ENCODE measurements at regions not wholly inside any gene's neighbourhood (a gene's known extent, or its start where the extent isn't known, plus 50 kb on each side); places are given as distances from the start of the nearest gene placed in this dataset.

- no peaks in the 10 kb centered on the region for H4K20me1 ChIP-seq (replicated peaks; ENCODE audit: control insufficient read depth, extremely low read depth, insufficient read depth, low read length)
- TF ChIP-seq MYC (IDR thresholded peaks at IDR 0.05; ENCODE audit: low read depth, low read length) = no peak
- TF ChIP-seq GATA2 (IDR thresholded peaks at IDR 0.05; ENCODE audit: insufficient read depth, insufficient read length, low read depth, low read length) = no peak
- no peak for TF ChIP-seq POLR2AphosphoS5 (IDR thresholded peaks at IDR 0.05; ENCODE audit: insufficient read depth, low read depth, low read length)
- no peak for TF ChIP-seq FOS (IDR thresholded peaks at IDR 0.05; ENCODE audit: borderline replicate concordance, insufficient read depth, low read length)
- TF ChIP-seq CTCF (IDR thresholded peaks at IDR 0.05; ENCODE audit: extremely low read depth in 1 of 2, insufficient read depth in 1 of 2, low read depth in 1 of 2, low read length in 2 of 2) = no peak
- no peak for TF ChIP-seq MAX (IDR thresholded peaks at IDR 0.05; ENCODE audit: insufficient read depth, insufficient read length)
- TF ChIP-seq POLR2A (IDR thresholded peaks at IDR 0.05; ENCODE audit: low read depth, low read length) = no peak
- no peak for TF ChIP-seq EZH2 (IDR thresholded peaks at IDR 0.05; ENCODE audit: borderline replicate concordance, low read depth, low read length, severe bottlenecking)
- TF ChIP-seq JUN (IDR thresholded peaks at IDR 0.05; ENCODE audit: borderline replicate concordance, insufficient read depth, insufficient read length, low read depth) = no peak
- H3K36me3 ChIP-seq (ENCODE audit: control insufficient read depth in 2 of 2, extremely low read depth in 1 of 2, insufficient read depth in 2 of 2, low read length in 2 of 2) = no peaks in the 10 kb centered on the region
- no peaks in the 10 kb centered on the region for H3K9me3 ChIP-seq (replicated peaks; ENCODE audit: control insufficient read depth, insufficient read depth, low read length)
- H3K4me3 ChIP-seq (replicated peaks in 1 of 3; ENCODE audit: insufficient read depth in 1 of 3, low read depth in 1 of 3, low read length in 3 of 3) = no peak overlapping the region
- ChIA-PET POLR2A (no interaction called here), CTCF (interaction anchor here (0.6 kb wide), 1 partner anchor 569 kb away, joined by 3 read pairs; no protein-coding TSS in a partner anchor)
- H2AFZ ChIP-seq (ENCODE audit: low read depth, low read length) = no peak overlapping the region
- intact Hi-C loops (cut with micrococcal nuclease) = no loop called here
- no peak overlapping the region for H3K27ac ChIP-seq (ENCODE audit: insufficient read depth, low read depth, low read length)
- H3K79me2 ChIP-seq (ENCODE audit: control insufficient read depth, insufficient read depth, low read length) = no peaks in the 10 kb centered on the region
- H3K4me2 ChIP-seq (ENCODE audit: insufficient read depth, low read length) = no peak overlapping the region
- DNase-seq (ENCODE audit: low read depth, low spot score) (no peak), FAIRE-seq (no peak)
- dilution Hi-C loops (cut with MboI; ENCODE audit: extremely low pct_ligation_motif_present, low sequenced_read_pairs) = no loop called here
- no peaks in the 10 kb centered on the region for H3K27me3 ChIP-seq (ENCODE audit: control insufficient read depth in 2 of 2, insufficient read depth in 2 of 2, low read length in 2 of 2)
- BruUV-seq (replicated peaks) = no TSS peak
- H3K9ac ChIP-seq (replicated peaks; ENCODE audit: extremely low read depth, insufficient read depth, low read length) = no peak overlapping the region
- H3K4me1 ChIP-seq (ENCODE audit: control insufficient read depth, extremely low read depth, insufficient read depth, low read length) = peaks cover 5% of the 10 kb centered on the region
- no peaks in the 10 kb centered on the region for H3K9me1 ChIP-seq (replicated peaks; ENCODE audit: control insufficient read depth, extremely low read depth, insufficient read depth, low read length)
Observed at GRCh38 chr20:22771706-22772105, 187.3 kb upstream of the FOXA2 start.

All from endothelial cell of umbilical vein (primary cell).